Ecto neural progenitor cell (in vitro differentiated cells): ENCODE measurements at regions not wholly inside any gene's neighbourhood (a gene's known extent, or its start where the extent isn't known, plus 50 kb on each side); places are given as distances from the start of the nearest gene placed in this dataset.

ENCODE experiments used
- DNase-seq: peaks from one replicate; pipeline ENCODE4 v3.0.0-alpha.2; 2018; ENCODE audit warnings: low spot score

GRCh38 chr13:73399347-73400216 is 340.8 kb downstream of the KLF5 start:
- no peak for DNase-seq

- DNase-seq: no peak
Measured at GRCh38 chr13:73397496-73398305, 338.9 kb downstream of the KLF5 start.

- DNase-seq: no peak
Measured at GRCh38 chr13:73394066-73394465, 335.3 kb downstream of the KLF5 start.

- DNase-seq: no peak
Measured at GRCh38 chr13:73390100-73390499, 331.3 kb downstream of the KLF5 start.

GRCh38 chr13:73388586-73388985 is 329.8 kb downstream of the KLF5 start:
- no peak for DNase-seq

- no peak for DNase-seq
Measured at GRCh38 chr13:73387318-73387717, 328.5 kb downstream of the KLF5 start.

- DNase-seq: no peak
Measured at GRCh38 chr13:73385848-73386247, 327.0 kb downstream of the KLF5 start.

GRCh38 chr13:73372666-73373627 is 314.1 kb downstream of the KLF5 start:
- no peak for DNase-seq

- DNase-seq: no peak
Measured at GRCh38 chr13:73370066-73370465, 311.3 kb downstream of the KLF5 start.

- DNase-seq: no peak
Measured at GRCh38 chr13:73369095-73369494, 310.3 kb downstream of the KLF5 start.

- no peak for DNase-seq
Measured at GRCh38 chr13:73368608-73369007, 309.8 kb downstream of the KLF5 start.

- DNase-seq: no peak
Measured at GRCh38 chr13:73367886-73368285, 309.1 kb downstream of the KLF5 start.

- DNase-seq: no peak
Measured at GRCh38 chr13:73366241-73366640, 307.4 kb downstream of the KLF5 start.

GRCh38 chr13:73365681-73366080 is 306.9 kb downstream of the KLF5 start:
- DNase-seq: no peak

- no peak for DNase-seq
Measured at GRCh38 chr13:73365252-73365651, 306.4 kb downstream of the KLF5 start.

GRCh38 chr13:73364736-73365135 is 305.9 kb downstream of the KLF5 start:
- no peak for DNase-seq

- DNase-seq: no peak
Measured at GRCh38 chr13:73358606-73359095, 299.8 kb downstream of the KLF5 start.

- no peak for DNase-seq
Measured at GRCh38 chr13:73355134-73355533, 296.3 kb downstream of the KLF5 start.

GRCh38 chr13:73351730-73352129 is 292.9 kb downstream of the KLF5 start:
- DNase-seq: no peak

- no peak for DNase-seq
Measured at GRCh38 chr13:73341748-73342147, 282.9 kb downstream of the KLF5 start.

GRCh38 chr13:73340069-73340468 is 281.3 kb downstream of the KLF5 start:
- no peak for DNase-seq

- no peak for DNase-seq
Measured at GRCh38 chr13:73339086-73339485, 280.3 kb downstream of the KLF5 start.
